ENCODE measurements at regions not wholly inside any gene's neighbourhood (a gene's known extent, or its start where the extent isn't known, plus 50 kb on each side); places are given as distances from the start of the nearest gene placed in this dataset.

DNA sequence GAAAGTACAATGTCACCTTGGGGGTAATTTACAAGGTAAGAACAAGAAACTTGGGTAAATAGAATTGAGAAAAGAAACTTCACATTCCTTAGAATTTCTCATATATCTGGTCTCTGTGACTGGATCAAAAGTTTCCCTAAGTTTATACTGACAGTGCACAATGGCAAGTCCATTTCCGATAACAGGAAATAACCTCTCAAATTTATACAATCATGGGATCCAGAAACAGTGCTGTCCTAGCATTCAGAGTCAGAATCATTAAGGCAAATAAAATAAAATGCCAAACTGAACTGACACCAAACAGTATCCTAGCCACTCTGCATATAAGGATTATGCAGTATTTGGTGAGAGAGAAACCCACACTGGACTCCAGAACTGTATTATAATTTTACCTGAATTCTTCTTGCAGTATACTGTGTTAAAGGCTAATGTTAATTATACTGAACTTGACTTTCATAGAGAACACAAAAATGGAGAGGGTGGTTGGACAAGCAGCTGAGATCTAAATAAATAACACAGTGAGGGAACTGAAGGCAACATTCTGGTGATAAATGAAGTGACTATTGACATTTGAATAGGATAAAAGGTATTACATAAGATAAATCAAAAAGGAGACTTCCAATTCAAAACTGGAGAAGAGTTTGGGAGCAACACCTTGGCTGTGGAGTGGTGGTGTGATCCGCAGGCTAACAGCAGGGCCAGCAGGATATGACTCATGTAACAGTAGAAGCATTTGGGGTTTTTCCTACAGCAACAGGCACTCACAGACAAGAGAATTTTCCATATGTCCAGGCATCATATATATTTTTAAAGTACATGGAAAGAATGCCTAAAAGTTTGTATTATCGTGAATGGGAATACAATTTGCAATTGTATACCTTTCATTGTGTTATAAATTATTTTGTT, 932.5 kb upstream of the MIR17HG start:
- TF ChIP-seq CTCF (IDR thresholded peaks at IDR 0.05) (no peak), POLR2A (IDR thresholded peaks at IDR 0.05; ENCODE audit: low read length) (no peak)
